ENCODE measurements at regions not wholly inside any gene's neighbourhood (a gene's known extent, or its start where the extent isn't known, plus 50 kb on each side); places are given as distances from the start of the nearest gene placed in this dataset.

- no peak for TF ChIP-seq POLR2A (IDR thresholded peaks at IDR 0.05)
- TF ChIP-seq EP300 (IDR thresholded peaks at IDR 0.05) = no peak
Observed at GRCh38 chr3:193762657-193763056, 169.6 kb downstream of the OPA1 start.
